ENCODE measurements at regions not wholly inside any gene's neighbourhood (a gene's known extent, or its start where the extent isn't known, plus 50 kb on each side); places are given as distances from the start of the nearest gene placed in this dataset.

- no peak for TF ChIP-seq CTCF (IDR thresholded peaks at IDR 0.05)
- TF ChIP-seq POLR2A (IDR thresholded peaks at IDR 0.05), result no peak
Measured at GRCh38 chr2:19299522-19299921, 58.9 kb downstream of the OSR1 start.
